Globus pallidus (tissue), 1 donor: ENCODE measurements at regions not wholly inside any gene's neighbourhood (a gene's known extent, or its start where the extent isn't known, plus 50 kb on each side); places are given as distances from the start of the nearest gene placed in this dataset.

Experiments used
- DNase-seq: peaks from one replicate; pipeline ENCODE4 v3.0.0-alpha.2; 2015; ENCODE audit warnings: low spot score

- DNase-seq = no peak
Observed at GRCh38 chr4:186889876-186890643, 166.4 kb upstream of the FAT1 start.

- DNase-seq = no peak
Observed at GRCh38 chr4:186891859-186892486, 168.3 kb upstream of the FAT1 start.

DNA sequence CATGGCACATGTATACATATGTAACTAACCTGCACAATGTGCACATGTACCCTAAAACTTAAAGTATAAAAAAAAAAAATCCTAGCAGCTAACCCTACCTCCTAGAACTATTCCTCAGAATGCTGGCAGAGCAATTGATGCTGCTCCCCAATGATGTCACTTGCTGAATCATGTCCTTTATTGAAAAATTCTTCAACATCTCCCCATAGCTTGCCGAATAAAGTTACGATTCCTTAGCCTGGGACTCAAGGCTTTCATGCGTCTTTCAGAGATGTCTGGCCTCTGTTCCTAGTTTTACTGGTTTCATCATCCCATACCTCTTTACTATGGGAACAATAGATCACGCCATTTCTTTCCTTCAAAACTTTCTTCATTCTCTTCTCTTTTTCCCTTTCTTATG lies 174.7 kb upstream of the FAT1 start:
- DNase-seq = no peak

- no peak for DNase-seq
Observed at GRCh38 chr4:186900232-186900900, 176.7 kb upstream of the FAT1 start.

DNA sequence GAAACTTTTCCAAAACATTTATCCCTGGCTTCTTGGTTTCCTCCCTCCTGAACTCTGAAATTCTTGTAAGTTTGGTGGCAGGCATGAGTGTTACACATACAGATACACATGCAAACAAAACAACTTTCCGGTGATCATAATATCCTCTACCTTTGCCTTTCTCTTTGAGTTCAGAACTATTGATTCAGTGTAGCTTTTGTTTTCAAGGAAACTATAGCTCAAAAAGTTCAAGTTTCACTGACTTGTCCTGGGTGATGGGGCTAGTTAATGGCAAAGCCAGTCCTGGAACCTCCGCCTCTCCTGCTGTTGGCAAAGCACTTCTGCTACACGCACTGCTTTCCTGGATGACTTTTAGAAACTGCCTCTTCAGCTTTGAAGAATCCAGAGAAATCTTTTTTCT lies 177.3 kb upstream of the FAT1 start:
- no peak for DNase-seq

DNA sequence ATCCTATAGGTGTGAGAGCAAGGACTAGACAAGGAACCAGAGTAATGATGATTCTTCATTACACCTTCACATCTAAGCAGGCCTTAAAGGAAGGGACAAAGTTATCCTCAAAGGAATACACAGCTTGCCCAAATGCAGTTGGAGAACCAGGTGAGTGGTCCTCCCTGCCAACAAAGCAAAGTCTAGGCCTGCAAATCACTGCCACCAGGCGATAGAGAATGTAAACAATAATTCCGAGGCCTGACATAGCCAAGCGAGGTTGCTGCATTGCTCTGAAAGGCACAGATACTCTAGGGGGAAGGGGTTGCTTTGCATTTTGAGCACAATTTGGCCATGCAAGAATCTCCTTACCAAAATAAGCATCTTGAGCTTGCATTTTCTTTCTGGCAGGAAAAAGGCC lies 178.2 kb upstream of the FAT1 start:
- no peak for DNase-seq

- no peak for DNase-seq
Observed at GRCh38 chr4:186902361-186902760, 178.7 kb upstream of the FAT1 start.

- no peak for DNase-seq
Observed at GRCh38 chr4:186904101-186904500, 180.4 kb upstream of the FAT1 start.

GRCh38 chr4:186906722-186907121 lies 183.1 kb upstream of the FAT1 start:
- DNase-seq = no peak

DNA sequence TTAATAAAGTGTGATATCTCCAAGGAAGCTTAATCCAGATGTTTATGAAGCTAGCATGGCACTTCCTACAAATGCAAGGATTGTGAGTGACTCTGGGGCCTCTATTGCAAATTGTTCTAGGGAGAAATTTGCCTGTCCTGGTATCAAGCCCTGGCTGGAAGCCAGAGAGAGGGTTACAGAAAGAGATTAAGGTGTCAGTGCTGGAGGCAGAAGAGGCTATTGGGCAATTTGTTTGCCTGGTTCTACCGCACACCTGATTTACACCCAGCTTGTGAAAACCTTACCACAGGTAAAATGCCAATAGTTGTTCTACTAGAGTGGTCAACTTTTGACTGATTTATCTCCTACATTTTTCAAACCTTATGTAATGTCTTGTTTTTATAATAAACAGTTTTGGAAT lies 186.7 kb upstream of the FAT1 start:
- no peak for DNase-seq

DNA sequence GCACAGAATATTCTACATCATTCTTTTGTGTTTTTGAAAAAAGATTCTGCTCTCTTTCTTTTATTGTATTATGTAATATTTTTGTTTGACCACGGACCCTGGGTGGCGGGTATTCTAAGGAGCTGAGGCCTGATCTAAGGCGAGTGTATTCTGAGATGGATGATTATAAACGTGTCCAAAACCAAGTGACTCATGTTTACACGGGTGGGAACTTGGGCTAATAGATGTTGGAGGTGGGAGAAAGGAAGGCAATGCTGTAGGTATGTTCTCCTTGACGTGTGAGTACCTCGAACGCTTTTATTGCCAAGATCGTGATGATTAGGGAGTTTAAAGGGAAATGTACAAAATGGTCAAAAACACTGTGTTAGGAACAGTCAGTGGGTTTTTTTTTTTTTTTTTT lies 188.9 kb upstream of the FAT1 start:
- DNase-seq = no peak

GRCh38 chr4:186915816-186916215 lies 192.2 kb upstream of the FAT1 start:
- no peak for DNase-seq

- DNase-seq = no peak
Observed at GRCh38 chr4:186917136-186917535, 193.5 kb upstream of the FAT1 start.

- no peak for DNase-seq
Observed at GRCh38 chr4:186918466-186918865, 194.8 kb upstream of the FAT1 start.

DNA sequence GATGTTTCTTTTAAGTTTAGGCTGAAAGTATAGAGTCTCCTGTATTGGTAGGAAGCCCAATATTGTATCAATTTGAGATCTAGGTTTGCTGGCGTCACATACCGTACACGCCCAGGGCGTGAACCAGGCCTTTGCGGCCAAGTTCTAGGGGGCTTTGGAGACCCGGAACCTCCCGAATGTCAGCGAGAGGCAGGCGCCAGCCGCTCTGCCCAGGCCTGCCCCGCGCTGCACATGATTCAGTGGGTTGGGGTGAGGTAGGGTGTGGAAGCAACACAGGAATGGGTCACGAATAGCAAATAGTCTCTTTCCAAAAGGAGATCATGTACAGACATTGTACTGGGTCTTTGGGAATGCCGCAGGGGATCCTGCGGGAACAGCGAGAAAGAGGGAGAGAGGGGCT lies 195.7 kb upstream of the FAT1 start:
- DNase-seq = no peak

DNA sequence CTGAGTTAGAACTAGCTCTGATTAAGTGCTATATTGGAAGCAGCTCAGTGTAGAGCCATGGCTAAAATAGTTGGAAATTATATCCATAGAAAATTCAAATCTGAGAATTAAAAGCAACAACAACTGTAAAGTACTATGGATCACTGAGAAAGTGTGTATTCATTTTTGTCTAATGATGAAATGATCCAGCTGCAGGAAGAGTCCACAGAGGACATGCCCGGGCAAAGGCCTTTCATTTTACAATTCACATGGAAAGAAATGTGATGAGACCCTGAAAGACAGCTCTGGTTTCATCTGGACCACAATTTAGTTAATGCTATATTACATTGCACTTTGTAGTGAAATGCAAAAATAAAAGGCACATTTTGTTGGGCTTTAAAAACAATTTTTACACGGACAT lies 196.8 kb upstream of the FAT1 start:
- DNase-seq = no peak

DNA sequence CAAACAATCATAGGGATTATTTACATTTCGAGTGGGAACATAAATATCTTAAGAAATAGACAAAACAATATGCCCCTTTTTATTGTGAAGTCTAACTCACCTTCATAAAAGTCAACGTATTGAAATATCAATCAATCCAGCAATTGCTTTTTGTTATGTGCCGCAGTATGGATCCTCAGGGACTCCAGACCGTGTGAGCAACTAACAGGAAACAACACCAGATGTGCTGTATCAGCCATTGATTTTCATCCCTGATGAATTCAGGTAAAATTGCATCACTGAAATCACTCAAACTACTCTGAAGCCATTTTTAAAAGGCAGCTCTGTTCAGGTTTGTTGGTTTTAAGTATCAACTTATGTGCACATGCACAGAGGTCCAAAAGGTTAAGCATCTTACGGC lies 197.3 kb upstream of the FAT1 start:
- DNase-seq = no peak

GRCh38 chr4:186924723-186925122 lies 201.1 kb upstream of the FAT1 start:
- no peak for DNase-seq

- no peak for DNase-seq
Observed at GRCh38 chr4:186927624-186928023, 204.0 kb upstream of the FAT1 start.

- no peak for DNase-seq
Observed at GRCh38 chr4:186930024-186930423, 206.4 kb upstream of the FAT1 start.

DNA sequence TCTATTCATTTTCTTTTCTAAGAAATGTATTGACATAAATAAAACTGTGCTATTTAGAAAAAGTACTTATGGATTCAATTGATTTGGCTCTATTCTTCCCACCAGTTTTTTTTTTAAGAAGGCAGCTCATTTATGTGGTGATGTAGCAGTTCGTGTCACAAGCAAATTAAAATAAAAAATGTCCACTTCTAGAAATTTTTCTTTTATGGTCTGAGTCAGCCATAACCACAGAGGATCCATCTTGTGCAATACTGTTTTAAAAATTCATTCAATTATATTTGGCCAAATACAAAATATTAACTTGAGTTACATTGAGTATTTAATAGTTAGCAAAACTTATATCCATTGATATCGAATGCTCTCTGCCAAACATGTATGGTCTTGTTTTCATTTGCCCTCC lies 207.9 kb upstream of the FAT1 start:
- DNase-seq = no peak

DNA sequence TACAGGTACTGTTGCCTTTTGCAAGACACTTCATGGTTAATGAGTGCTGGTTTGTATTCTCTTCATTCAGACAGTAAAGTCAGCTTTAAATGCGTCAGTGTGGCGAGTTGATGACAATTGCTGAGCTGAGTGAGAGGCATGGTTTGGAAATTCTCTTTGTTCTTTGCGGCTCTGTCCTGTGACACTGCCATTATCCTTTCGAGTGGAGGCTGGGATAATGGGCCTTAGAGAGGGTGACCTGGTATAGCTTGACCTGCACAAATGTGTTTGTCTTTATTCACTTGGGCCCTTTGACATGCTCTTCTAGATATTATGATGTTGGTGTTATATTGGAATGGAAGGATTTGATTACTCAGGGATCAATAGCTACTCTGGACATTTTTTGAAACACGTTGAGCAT lies 208.5 kb upstream of the FAT1 start:
- DNase-seq = no peak

- DNase-seq = no peak
Observed at GRCh38 chr4:186932631-186933187, 209.1 kb upstream of the FAT1 start.
